SK-N-SH treated with all-trans-retinoic acid at 6 μM for 48 hours (cell line): ENCODE measurements at regions not wholly inside any gene's neighbourhood (a gene's known extent, or its start where the extent isn't known, plus 50 kb on each side); places are given as distances from the start of the nearest gene placed in this dataset.

Experiments used
- ARNTL ChIP-seq: fragments of 450-650 bp; formaldehyde crosslinking; IDR thresholded peaks from 2 replicates; pipeline ENCODE4 v1.5.0; 2020; ENCODE audit warnings: low read depth, mild to moderate bottlenecking, moderate library complexity, borderline replicate concordance
- ESRRG ChIP-seq: fragments of 250-450 bp; sonication (Bioruptor Pico); IDR thresholded peaks from 2 replicates; pipeline ENCODE4 v1.6.1; 2021; ENCODE audit warnings: mild to moderate bottlenecking
- PATZ1 ChIP-seq: fragments of 250-450 bp; sonication (Bioruptor Pico); IDR thresholded peaks from 2 replicates; pipeline ENCODE4 v1.8.0; 2020; ENCODE audit warnings: mild to moderate bottlenecking, moderate library complexity, borderline replicate concordance
- RARB ChIP-seq: fragments of 250-450 bp; sonication (Bioruptor Pico); IDR thresholded peaks from 2 replicates; pipeline ENCODE4 v1.8.0; 2021; ENCODE audit warnings: mild to moderate bottlenecking, moderate library complexity
- TCF4 ChIP-seq: fragments of 250-450 bp; sonication (Bioruptor Pico); IDR thresholded peaks from 2 replicates; pipeline ENCODE4 v1.8.0; 2021; ENCODE audit warnings: mild to moderate bottlenecking, moderate library complexity, borderline replicate concordance
- ZFP3 ChIP-seq: fragments of 250-450 bp; sonication (Bioruptor Pico); IDR thresholded peaks from 2 replicates; pipeline ENCODE4 v1.5.0; 2020; ENCODE audit warnings: mild to moderate bottlenecking, moderate library complexity
- ZNF8 ChIP-seq: fragments of 450-650 bp; formaldehyde crosslinking; IDR thresholded peaks from 2 replicates; pipeline ENCODE4 v1.5.0; 2020; ENCODE audit warnings: mild to moderate bottlenecking, moderate library complexity

DNA sequence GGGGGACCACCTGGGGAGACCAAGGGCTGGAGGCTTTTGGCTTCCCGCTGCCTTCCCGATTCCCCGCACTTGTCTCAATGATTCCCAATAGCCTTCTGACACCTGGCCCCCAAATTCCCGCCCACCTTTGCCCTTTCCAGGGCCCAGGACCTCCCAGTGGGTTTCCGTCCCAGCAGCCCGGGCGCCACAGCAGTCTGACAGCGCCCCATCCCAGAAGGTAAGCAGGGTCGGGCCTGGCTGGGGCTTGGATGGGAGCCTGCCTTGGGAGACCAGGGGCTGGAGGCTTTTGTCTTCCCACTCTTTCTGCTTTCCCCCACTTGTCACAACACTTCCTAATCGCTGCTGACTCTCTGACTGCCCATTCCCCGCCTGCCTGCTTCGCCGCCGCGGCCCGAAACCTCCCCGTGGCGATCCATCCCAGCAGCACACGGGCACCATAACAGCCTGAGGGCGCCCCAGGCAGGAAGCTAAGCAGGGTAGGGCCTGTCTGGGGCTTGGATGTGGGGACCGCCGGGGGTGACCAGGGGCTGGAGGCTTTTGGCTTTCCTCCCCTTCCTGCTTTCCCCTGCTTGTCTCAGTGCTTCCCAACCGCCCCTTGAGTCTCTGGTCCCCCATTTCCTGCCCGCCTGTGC, 2289.3 kb downstream of the TP53TG3F start:
- no peak for TF ChIP-seq ESRRG (CRISPR knock-in tag)
- TF ChIP-seq ZNF8: no peak
- no peak for TF ChIP-seq RARB (CRISPR knock-in tag)
- TF ChIP-seq PATZ1 (CRISPR knock-in tag): no peak
- no peak for TF ChIP-seq ARNTL (CRISPR knock-in tag)
- TF ChIP-seq ZFP3 (CRISPR knock-in tag): no peak
- TF ChIP-seq TCF4 (CRISPR knock-in tag): no peak
